AG04449 (cell line): ENCODE measurements at regions not wholly inside any gene's neighbourhood (a gene's known extent, or its start where the extent isn't known, plus 50 kb on each side); places are given as distances from the start of the nearest gene placed in this dataset.

Source experiments
- CTCF ChIA-PET: fragments of 350-600 bp; formaldehyde crosslinking; extraction: SDS; loops from one replicate; lab custom pipeline; 2021; ENCODE audit warnings: antibody characterized with exemption; lab: Yijun Ruan, JAX
- POLR2A ChIA-PET: fragments of 400-600, 350-600 bp; formaldehyde crosslinking; extraction: SDS; loops from one replicate; lab custom pipeline; 2020; ENCODE audit warnings: antibody characterized with exemption, inconsistent platforms; lab: Yijun Ruan, JAX
- DNase-seq: peaks from one replicate; pipeline ENCODE4 v3.0.0-alpha.2; 2010; ENCODE audit warnings: low read depth, low spot score
- H3K4me3 ChIP-seq: 2 replicates; pipeline ENCODE4 v1.5.1; 2011; ENCODE audit warnings: low read depth, mild to moderate bottlenecking, control low read depth, low read length
- CTCF ChIP-seq: IDR thresholded peaks from one replicate; pipeline ENCODE4 v1.5.1; 2011; ENCODE audit warnings: mild to moderate bottlenecking, moderate library complexity, low read length, control low read depth, inconsistent platforms; ENCODE audit not compliant: insufficient read depth; ENCODE audit errors: missing control alignments

GRCh38 chr7:50151001-50151400, 58.0 kb upstream of the ZPBP start:
- CTCF ChIA-PET: no interaction called here

GRCh38 chr7:50149369-50149768, 56.3 kb upstream of the ZPBP start:
- ChIA-PET POLR2A (no interaction called here), CTCF (interaction anchor here (1.1 to 9.2 kb wide), 2 partner anchors 992 to 1012 kb away, joined by 4 to 83 read pairs; no protein-coding TSS in a partner anchor)
- no peak overlapping the region for H3K4me3 ChIP-seq
- DNase-seq: no peak
- no peak for TF ChIP-seq CTCF

More at GRCh38 chr7:50151001-50151400, 58.0 kb upstream of the ZPBP start:
- H3K4me3 ChIP-seq: no peak overlapping the region
- TF ChIP-seq CTCF: no peak
- no peak for DNase-seq
- POLR2A ChIA-PET: no interaction called here

GRCh38 chr7:50147951-50148808, 55.1 kb upstream of the ZPBP start:
- POLR2A ChIA-PET: no interaction called here
- no peak for DNase-seq
- CTCF ChIA-PET: interaction anchor here (1.1 to 9.2 kb wide), 2 partner anchors 993 to 1013 kb away, joined by 4 to 83 read pairs; no protein-coding TSS in a partner anchor
- H3K4me3 ChIP-seq: no peak overlapping the region
- no peak for TF ChIP-seq CTCF

GRCh38 chr7:50146692-50147091, 53.6 kb upstream of the ZPBP start:
- no peak for TF ChIP-seq CTCF
- no peak for DNase-seq
- no peak overlapping the region for H3K4me3 ChIP-seq
- ChIA-PET POLR2A (no interaction called here), CTCF (interaction anchor here (9.2 kb wide), 1 partner anchor 1015 kb away, joined by 83 read pairs; no protein-coding TSS in a partner anchor)

- no peak for TF ChIP-seq CTCF
- no peak for DNase-seq
- POLR2A ChIA-PET: no interaction called here
- H3K4me3 ChIP-seq: no peak overlapping the region
- CTCF ChIA-PET: interaction anchor here (0.6 to 9.2 kb wide), 3 partner anchors 11 to 1016 kb away, joined by 3 to 83 read pairs (median 5); no protein-coding TSS in a partner anchor
Observed at GRCh38 chr7:50145801-50146338, 52.8 kb upstream of the ZPBP start.

GRCh38 chr7:50145226-50145625, 52.2 kb upstream of the ZPBP start:
- CTCF ChIA-PET: interaction anchor here (0.6 to 9.2 kb wide), 4 partner anchors 11 to 1016 kb away, joined by 3 to 83 read pairs (median 16); no protein-coding TSS in a partner anchor
- no peak overlapping the region for H3K4me3 ChIP-seq
- DNase-seq: no peak
- POLR2A ChIA-PET: no interaction called here
- TF ChIP-seq CTCF: no peak
